SHP77 treated with DMSO at 0.1 percent for 48 hours (cell line): ENCODE measurements at regions not wholly inside any gene's neighbourhood (a gene's known extent, or its start where the extent isn't known, plus 50 kb on each side); places are given as distances from the start of the nearest gene placed in this dataset.

Experiments used
- DNase-seq: peaks from one replicate; lab custom pipeline; 2025; lab: John Stamatoyannopoulos, UW

GRCh38 chr2:55102056-55102812 lies 52.0 kb upstream of the RTN4 start:
- DNase-seq = no peak

GRCh38 chr2:55101466-55101865 lies 51.2 kb upstream of the RTN4 start:
- no peak for DNase-seq

GRCh38 chr2:55099878-55100820 lies 49.9 kb upstream of the RTN4 start:
- no peak for DNase-seq
